ENCODE measurements at regions not wholly inside any gene's neighbourhood (a gene's known extent, or its start where the extent isn't known, plus 50 kb on each side); places are given as distances from the start of the nearest gene placed in this dataset.

DNA sequence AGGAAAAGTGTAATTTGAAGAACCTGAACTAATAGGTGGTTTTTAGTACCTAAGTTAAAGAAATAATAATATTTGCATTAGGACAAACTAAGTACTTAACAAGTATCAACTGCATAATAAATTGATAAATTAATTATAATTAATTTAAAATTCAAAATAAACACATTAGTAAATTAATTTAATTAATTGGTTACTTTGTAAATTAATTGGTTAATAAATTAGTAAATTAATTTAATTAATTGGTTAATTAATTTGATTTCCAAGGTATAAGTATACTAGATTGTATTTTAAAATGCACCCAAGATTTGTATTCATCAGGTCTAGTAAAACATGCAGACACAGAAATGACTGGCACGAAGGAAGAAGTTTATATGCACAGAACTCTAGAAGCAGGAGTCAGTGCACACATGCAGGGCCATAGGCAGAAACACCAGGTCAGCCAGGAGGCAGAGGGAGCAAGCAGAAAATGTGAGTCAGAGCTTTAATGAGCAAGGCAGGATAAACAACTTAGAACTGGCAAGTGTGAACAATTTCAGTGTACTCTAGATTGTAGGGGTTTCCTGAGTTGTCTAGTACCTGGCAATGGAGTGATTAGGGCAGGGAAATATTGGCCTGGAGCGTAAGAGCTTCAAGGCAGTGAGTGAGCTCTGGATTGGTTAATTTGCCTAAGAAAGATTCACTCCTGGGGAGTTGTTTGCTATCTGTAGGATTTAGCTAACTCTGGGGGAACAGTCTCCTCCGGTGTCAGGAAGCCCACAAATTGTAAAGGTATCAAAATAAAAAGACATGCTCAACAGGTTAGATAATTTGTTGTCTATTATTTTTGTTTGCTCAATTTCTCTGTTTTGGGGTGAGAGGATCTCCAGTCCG lies 665.7 kb downstream of the MRPL39 start:
- TF ChIP-seq, protein P1, sequence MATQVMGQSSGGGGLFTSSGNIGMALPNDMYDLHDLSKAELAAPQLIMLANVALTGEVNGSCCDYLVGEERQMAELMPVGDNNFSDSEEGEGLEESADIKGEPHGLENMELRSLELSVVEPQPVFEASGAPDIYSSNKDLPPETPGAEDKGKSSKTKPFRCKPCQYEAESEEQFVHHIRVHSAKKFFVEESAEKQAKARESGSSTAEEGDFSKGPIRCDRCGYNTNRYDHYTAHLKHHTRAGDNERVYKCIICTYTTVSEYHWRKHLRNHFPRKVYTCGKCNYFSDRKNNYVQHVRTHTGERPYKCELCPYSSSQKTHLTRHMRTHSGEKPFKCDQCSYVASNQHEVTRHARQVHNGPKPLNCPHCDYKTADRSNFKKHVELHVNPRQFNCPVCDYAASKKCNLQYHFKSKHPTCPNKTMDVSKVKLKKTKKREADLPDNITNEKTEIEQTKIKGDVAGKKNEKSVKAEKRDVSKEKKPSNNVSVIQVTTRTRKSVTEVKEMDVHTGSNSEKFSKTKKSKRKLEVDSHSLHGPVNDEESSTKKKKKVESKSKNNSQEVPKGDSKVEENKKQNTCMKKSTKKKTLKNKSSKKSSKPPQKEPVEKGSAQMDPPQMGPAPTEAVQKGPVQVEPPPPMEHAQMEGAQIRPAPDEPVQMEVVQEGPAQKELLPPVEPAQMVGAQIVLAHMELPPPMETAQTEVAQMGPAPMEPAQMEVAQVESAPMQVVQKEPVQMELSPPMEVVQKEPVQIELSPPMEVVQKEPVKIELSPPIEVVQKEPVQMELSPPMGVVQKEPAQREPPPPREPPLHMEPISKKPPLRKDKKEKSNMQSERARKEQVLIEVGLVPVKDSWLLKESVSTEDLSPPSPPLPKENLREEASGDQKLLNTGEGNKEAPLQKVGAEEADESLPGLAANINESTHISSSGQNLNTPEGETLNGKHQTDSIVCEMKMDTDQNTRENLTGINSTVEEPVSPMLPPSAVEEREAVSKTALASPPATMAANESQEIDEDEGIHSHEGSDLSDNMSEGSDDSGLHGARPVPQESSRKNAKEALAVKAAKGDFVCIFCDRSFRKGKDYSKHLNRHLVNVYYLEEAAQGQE (IDR thresholded peaks at IDR 0.05; ENCODE audit: unreplicated experiment): no peak
- no peak for TF ChIP-seq POLR2AphosphoS5 (IDR thresholded peaks at IDR 0.05; ENCODE audit: low read depth)
- TF ChIP-seq, protein P2, sequence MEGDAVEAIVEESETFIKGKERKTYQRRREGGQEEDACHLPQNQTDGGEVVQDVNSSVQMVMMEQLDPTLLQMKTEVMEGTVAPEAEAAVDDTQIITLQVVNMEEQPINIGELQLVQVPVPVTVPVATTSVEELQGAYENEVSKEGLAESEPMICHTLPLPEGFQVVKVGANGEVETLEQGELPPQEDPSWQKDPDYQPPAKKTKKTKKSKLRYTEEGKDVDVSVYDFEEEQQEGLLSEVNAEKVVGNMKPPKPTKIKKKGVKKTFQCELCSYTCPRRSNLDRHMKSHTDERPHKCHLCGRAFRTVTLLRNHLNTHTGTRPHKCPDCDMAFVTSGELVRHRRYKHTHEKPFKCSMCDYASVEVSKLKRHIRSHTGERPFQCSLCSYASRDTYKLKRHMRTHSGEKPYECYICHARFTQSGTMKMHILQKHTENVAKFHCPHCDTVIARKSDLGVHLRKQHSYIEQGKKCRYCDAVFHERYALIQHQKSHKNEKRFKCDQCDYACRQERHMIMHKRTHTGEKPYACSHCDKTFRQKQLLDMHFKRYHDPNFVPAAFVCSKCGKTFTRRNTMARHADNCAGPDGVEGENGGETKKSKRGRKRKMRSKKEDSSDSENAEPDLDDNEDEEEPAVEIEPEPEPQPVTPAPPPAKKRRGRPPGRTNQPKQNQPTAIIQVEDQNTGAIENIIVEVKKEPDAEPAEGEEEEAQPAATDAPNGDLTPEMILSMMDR (conservative IDR thresholded peaks at IDR 0.05; ENCODE audit: low read depth in 2 of 2): no peak
- TF ChIP-seq EZH2phosphoT487 (IDR thresholded peaks at IDR 0.05; ENCODE audit: unreplicated experiment): no peak
- TF ChIP-seq EZH2 (IDR thresholded peaks at IDR 0.05; ENCODE audit: low read depth, unreplicated experiment): no peak
- no peak for TF ChIP-seq ZNF114 (CRISPR knock-in tag; IDR thresholded peaks at IDR 0.05)
- TF ChIP-seq ZNF331 (CRISPR knock-in tag; IDR thresholded peaks at IDR 0.05; ENCODE audit: low read depth): no peak
- TF ChIP-seq, protein P3, sequence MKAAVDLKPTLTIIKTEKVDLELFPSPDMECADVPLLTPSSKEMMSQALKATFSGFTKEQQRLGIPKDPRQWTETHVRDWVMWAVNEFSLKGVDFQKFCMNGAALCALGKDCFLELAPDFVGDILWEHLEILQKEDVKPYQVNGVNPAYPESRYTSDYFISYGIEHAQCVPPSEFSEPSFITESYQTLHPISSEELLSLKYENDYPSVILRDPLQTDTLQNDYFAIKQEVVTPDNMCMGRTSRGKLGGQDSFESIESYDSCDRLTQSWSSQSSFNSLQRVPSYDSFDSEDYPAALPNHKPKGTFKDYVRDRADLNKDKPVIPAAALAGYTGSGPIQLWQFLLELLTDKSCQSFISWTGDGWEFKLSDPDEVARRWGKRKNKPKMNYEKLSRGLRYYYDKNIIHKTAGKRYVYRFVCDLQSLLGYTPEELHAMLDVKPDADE (IDR thresholded peaks at IDR 0.05): no peak
- TF ChIP-seq JUNB (IDR thresholded peaks at IDR 0.05; ENCODE audit: unreplicated experiment): no peak
- TF ChIP-seq CREB1 (CRISPR knock-in tag; IDR thresholded peaks at IDR 0.05; ENCODE audit: low read depth): no peak

Measured in GM23338 (cell line).